ENCODE measurements at regions not wholly inside any gene's neighbourhood (a gene's known extent, or its start where the extent isn't known, plus 50 kb on each side); places are given as distances from the start of the nearest gene placed in this dataset.
"Not testable (repeated sequence)": the region's sequence is repeated elsewhere in the genome, so short reads cannot be mapped to it uniquely, and the experiment has no call there.

DNA sequence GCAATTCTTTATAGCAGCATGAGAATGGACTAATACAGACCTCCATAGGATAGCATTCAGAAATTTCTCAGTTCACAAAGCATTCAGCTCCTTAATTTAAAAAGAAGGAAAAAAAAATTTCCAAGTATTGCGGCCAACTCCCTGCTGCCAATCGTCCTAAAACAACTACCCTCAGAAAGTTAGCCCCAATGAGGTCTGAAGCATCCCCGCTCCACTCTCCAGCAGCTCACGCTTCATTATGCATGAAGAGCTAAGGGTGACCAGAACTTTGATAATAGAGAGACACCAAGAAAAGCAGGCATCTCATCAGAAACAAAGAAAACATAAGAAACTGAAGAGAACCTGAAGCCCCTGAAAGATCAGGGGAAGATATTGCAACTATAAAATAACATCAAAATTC is 172.8 kb upstream of the NUDT4 start:
- DNase-seq: no peak

DNA sequence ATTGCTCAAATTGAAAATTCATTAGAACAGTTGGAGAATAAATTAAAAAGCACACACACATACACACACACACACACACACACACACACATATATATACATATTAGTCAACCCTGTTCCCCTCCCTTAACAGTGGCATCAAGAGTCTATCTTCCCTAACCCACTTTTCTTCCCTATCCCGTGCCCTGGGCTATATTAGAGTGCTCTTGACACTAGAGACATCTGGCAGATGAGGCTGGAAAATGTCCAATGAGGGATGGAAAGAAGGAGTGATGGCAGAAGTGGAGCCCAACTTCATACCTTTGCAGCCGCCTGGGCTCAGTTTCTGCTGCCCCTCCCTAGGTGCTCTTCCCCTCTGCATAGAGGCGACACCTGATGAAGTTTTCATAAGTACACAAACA is 172.4 kb upstream of the NUDT4 start:
- no peak for DNase-seq

DNA sequence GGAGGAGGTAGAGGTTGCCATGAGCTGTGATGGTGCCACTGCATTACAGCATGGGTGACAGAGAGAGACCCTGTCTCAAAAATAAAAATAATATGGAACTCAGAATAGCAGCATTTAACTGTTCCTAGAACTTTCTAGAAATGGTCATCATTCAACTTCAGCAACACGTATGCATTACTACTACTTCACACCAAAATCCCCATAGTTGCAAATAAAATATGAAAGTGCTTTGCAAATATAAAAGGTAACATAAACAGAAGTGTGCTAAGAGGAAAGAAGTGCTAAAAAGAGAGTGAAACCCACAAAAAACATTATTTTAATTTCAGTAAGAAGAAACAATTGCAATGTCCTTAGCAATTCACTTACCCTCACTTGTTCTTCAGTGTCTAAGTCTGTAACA is 169.7 kb upstream of the NUDT4 start:
- no peak for DNase-seq

DNA sequence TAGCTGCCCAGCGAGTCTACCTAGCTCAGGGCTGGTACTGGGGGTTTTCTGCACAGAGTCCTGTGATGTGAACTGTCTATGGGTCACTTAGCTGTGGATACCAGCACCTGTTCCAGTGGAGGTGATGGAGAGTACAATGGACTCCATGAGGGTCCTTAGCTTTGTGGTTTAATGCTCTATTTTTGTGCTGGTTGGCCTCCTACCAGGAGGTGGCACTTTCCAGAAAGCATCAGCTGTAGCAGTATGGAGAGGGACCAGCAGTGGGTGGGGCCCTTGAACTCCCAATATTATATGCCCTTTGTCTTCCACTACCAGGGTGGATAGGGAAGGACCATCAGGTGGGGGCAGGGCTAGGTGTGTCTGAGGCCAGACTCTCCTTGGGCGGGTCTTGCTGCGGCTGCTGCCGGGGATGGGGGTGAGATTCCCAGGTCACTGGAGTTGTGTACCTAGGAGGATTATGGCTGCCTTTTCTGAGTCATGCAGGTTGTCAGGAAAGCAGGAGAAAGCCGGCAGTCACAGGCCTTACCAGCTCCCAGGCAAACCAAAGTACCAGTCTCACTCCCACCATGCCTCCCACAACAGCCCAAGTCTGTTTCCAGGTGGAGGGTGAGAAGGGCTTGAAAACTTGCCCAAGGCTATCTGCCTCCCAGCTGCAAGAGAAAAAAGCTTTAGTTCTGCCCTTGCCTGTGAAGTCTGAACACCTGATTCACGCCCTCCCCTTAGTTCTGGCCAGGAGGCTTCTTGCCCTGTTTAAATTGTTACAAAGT is 163.0 kb upstream of the NUDT4 start:
- DNase-seq: no peak

DNA sequence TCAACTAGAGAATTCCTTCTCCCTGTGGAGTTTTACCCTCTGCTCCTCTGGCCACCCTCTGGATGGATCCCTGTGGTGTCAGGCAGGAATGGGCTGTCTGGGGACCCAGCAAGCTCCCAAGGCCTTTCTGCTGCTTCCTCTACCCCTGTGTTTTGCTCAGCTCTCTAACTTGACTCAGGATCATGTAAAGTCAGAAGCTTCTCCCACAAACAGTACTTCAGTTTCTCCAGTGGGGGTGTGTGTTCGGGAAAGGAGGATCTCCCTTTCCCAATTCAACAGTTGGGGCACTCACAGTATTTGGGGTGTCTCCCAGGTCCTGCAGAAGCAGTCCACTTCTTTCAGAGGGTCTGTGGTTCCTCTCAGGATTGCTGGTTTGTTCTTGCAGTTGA is 162.4 kb upstream of the NUDT4 start:
- DNase-seq: no peak

DNA sequence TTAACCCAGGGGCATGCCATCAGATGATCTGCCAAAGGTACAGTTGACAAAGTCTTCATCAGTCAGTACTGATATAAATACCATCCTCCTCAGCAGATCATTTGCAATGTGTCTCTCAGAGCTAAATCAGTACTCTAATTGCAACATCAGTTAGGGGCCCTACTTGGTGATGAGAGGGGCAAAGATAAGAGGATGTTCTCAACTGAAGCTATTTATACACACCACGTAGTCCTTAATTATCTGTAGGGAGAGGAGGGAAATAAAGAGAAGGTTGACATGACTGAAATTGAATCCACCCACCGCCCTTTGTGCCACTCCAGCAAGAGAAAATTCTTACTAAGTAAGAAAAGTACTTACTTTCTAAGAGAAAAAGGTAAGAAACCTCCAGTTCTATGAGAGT is 157.8 kb upstream of the NUDT4 start:
- DNase-seq: peak in 2 of 3 donors; percentile 17 to 42

DNA sequence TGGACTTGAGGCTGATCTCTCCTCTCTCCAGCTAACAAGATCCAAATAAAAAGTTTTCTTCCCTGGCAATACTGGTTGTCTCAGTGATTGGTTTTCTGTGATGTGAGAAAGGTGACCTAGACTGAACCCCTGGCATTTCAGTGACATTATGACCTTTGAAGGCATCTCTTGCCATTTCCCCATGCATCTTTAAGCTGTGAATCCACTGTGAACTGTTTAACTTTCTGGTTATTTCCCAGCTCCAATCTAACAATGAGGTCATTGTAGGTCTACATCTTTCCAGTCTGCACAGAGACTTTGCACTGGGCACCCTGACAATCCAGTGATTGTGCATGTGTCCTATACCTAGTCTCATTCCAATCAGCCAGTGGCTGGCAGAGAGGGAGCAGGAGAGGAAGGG is 155.9 kb upstream of the NUDT4 start:
- DNase-seq: no peak

DNA sequence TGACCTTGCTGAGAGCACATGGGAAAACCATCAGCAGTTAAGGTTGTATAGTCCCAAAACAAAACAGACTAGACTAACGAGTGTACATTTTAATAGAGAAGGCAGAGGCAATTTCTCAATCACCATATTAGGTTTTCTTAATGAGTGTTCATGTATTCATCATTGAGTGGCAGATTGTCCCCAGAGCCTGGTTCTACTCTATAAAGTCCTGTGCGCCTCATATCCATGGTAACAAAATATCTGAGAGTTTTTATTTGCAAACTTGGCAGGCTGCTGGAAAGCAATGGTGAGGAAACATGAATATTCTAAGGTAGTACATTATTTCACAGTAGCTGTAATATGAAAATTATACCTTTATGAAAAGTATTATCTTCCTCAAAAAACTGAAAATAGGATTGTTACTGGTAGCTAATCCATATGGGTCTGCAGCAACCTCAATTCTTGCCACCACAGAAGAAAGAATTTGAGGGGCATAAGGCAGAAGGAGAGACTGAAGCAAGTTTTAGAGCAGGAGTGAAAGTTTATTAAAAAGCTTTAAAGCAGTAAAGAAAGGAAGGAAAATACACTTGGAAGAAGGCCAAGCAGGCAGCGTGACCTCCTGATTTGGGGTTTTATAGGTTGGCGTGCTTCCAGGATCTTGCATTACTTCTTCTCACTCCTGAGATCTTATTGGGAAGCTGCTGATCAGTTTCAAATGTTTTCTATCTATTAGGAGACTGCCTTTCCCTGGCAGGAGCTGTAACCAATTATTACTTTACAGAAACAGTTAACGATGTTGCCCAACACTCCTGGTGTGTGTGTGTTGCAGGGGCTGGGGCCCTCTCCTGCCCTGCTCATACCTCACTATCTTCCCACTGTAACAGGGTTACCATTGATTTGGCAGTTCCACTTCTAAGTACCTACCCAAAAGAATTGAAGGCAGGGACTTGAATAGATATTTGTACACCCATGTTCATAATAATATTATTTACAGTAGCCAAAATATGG is 154.0 kb upstream of the NUDT4 start:
- peak in 2 of 3 donors; percentile 50 to 73 for DNase-seq

DNA sequence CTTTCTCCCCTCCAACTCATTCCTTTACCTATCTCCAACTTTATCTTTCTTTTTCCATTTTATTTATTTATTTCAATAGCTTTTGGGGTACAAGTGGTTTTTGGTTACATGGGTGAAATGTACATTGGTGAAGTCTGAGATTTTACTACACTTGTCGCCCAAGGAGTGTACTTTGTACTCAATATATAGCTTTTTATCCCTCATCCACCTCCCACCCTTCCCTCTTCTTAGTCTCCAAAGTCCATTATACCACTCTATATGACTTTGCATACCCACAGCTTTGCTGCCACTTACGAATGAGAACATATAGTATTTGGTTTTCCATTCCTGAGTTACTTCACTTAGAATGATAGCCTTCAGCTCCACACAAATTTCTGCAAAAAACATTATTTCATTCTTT is 152.6 kb upstream of the NUDT4 start:
- DNase-seq: no peak

DNA sequence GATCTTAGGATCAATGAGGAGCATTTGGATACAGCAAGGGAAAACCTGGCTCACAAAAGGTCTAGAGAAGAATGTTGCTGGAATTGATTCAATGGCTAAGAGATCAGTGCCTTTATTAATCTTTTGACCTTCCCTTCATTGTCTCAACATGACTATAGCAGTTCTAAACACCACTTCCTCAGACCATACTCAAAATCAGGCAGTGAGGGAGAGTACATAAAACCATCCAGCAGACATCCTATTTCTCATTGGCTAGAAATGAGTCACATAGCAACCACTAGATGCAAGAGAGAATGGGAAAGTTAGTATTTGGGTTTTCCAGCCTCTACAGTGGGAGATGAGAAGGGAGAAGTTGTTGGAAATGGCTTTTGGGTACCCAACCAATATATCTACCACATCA is 151.4 kb upstream of the NUDT4 start:
- no peak for DNase-seq

DNA sequence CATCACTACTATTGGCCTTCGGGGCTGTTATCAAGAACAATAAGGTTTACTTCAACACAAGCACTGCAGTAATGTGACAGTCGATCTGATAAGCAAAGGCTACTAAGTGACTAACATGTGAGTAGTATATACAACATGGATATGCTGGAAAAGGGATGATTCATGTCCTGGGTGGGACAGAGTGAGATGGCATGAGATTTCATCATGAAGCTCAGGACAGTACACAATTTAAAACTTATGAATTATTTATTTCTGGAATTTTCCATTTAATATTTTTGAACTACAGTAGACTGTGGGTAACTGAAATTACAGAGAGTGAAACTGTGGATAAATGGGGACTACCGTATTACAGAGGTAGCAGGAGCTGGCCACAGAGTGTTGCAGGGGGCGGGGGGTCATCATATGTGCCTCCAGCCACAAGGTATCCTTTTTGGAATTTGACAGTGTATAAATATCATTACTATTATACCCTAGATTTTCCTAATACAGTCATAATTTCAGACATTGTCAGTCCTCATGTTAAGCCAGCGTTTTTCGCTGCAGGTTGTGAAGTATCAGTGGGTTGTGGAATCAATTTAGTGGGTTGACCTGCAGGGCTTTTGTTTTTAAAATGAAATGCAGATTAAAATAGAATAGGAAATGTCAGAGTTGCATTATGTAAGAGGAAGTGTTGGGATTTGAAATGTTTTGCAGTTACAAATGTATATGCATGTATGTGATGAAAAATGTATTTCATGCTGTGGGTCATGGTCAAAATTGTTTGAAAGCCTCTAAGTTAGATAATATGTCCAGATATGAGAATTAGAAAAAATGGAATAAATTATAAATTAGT is 148.0 kb upstream of the NUDT4 start:
- DNase-seq: peak in 1 of 3 donors; percentile 66

DNA sequence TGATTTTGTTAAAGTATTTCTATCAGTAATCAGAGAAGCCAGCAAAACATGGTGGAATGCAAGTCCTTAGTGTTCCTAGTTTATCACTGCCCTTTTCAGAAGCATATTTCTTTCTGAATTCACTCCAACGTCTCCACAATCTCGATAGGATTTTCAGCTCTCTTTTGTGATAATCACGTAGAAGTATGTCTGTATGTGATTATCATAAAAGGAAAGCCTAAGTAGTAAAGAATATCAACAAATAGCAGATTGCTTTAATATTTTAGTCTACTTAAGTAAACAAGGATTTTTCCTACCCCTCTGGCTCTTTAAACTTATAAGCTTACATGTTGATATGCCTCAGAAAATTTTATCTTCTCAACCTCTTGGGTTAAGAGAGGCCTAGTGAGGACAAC is 147.4 kb upstream of the NUDT4 start:
- DNase-seq: no peak

DNA sequence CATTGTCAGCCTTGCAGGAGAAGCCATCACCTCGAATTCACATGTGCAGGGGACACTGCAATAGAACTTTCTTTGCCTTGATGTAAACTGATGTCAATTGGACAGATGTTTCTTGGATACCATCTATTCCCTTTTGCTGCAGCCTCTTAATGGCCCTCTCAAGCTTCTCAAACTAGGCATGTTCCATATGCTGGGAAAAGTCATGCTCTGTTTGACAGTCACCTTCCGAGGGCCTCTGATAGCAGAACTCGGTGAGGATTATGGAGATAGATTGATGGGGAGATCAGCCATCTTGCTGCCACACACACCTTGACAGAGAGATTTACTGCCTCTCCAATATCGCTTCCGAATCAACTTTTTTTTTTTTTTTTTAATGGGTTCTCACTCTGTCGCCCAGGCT is 145.8 kb upstream of the NUDT4 start:
- no peak for DNase-seq

DNA sequence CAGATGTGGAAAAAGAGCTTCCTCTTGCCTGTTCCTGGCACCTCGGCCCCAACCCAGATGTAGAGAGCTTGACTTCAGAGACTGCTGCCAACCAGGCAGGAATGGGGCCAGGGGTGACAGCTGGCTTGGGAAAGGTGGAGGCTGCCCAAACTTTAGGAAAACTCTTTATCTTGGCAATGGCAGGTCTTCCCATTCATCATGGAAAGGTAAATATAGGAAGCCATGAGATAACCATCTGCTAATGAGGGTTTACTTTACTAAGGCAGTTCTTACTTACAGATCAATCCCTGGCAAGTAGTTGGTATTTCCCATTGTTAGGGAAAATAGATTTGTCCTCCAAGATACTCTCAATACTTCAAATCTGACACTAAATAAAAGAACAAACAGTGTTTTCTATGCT is 143.1 kb upstream of the NUDT4 start:
- DNase-seq: peak in 1 of 3 donors; percentile 19

DNA sequence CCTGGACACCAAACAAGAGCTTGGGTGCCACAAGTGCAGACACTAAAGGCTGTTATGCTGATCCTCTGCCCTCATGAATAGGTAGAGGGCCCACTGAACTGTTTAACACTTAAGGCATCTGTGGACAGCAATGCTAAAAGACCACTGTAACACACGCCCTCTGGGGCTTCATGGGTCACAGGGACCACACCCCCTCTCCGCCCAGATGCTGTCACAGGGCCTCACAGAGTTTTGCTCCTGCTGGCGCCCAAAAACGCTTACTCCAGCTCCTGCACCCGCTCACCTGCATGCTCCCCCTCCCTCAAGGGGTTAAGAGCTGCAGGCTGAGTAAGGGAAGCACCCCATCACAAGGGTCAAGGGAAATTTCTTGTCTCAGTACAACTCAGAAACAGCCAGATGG is 141.8 kb upstream of the NUDT4 start:
- DNase-seq: no peak

DNA sequence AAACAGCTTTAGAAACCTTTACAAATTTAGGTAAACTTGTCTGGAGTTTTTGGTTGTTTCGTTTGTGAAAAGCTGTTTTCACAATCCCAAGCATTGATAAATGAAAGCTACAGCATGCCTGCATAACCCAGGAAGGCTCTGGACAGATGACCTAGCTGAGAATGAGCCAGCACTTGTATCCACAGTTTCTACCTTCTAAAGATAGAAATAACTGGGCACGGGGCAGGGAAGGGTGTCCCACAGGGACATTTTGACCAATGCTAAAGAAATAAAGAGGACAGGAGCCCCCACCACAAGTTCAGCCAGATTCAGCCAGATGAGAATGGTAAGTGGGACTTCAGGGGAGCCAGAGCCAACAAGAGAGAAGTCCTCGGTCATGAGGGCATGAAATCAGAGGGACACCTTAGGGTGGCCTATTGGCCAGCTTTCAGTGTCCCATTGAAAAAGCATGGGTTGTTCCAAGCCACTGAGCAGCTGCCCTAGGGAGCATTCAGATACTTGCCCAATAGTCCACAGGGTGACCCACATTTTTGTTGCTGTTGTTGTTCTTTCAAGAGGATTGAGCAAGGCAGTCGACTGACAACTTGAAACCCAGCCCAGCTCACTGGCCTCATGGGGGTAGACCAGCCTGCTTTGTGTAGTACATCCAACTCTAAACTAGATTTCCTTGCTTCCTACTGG is 140.3 kb upstream of the NUDT4 start:
- DNase-seq: no peak

DNA sequence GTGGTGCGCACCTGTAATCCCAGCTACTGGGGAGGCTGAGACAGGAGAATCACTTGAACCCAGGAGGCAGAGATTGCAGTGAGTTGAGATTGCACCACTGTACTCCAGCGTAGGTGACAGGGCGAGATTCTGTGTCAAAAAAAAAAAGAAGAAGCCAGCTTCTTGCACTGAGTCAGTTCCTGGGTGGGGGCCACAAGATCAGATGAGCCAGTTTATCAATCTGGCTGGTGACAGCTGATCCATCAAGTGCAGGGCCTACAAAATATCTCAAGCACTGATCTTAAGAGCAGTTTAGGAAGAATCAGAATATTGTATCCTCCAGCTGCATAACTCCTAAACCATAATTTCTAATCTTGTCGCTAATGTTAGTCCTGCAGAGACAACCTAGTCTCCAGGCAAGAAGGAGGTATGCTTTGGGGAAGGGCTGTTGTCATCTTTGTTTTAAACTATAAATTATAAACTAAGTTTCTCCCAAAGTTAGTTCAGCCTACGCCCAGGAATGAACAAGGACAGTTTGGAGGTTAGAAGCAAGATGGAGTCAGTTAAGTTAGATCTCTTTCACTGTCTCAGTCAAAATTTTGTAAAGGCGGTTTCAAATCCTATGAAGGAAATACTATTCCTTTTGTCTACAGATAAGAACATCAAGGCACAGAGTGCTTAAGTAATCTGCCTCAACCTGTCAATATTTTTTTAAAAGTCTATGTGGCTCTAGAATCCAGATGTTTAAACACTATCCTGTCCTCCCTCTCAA is 139.0 kb upstream of the NUDT4 start:
- not testable (repeated sequence) for DNase-seq

DNA sequence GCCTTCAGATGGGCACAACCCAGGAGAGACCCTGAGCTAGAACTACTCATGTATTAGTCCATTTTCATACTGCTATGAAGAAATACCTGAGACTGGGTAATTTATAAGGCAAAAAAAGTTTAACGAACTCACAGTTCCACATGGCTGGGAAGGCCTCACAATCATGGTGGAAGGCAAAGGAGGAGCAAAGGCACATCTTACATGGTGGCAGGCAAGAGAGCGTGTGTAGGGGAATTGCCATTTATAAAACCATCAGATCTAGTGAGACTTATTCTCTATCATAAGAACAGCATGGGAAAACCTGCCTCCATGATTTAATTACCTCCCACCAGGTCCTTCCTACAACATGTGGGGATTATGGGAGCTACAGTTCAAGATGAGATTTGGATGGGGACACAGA is 137.9 kb upstream of the NUDT4 start:
- DNase-seq: not testable (repeated sequence)

DNA sequence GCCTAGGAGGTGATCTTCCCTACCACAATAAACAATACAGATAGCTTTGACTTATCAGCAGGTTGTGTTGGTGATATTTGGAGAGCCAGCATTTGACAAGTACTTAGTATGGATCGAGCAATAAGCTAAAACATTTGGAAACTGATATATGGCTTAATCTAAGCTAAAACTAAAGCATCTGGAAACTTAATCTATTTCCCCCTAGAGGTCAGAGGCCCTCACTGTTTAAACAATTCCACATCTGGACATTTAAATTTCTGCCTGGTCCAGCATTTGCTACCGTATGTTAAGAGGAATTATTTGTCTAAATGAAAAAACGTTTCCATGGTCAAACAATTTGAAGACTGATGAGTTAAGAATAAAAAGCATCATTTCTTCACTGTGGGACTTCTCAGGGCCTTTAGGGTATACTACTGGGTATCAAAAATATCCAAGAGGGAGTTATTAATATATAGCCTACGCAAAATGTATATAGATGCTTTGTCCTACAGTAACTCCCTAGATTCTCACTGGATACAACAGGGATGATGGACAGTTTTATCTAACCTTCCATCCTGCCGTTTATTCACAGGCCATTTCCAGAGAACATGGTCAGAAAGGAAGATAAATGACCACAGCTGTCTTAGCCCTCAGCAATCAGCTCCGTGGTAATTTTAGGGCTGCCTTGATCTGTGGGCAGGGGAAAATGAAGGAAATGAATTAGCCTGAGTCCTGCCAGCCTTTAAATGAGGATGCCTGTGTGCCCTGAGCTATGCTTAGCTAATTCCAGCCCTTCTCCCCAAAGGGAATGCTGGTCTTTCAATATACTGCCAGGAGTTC is 135.4 kb upstream of the NUDT4 start:
- DNase-seq: peak in 1 of 3 donors; percentile 56

DNA sequence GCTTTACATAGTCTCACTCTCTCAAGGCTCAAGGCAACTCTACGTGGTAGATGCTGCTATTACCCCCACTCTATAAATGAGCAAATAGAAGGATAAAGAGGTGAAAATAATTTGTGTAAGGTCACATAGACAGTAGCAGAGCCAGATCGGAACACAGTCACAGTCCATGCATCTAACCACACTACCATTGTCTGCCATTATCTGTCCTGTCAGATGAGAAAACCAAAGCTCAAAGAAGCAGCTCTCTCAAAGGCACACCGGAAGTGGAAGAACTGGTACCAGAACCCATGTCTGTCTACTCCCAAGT is 134.4 kb upstream of the NUDT4 start:
- no peak for DNase-seq

All from muscle of back (tissue), 3 donors.